ENCODE measurements at regions not wholly inside any gene's neighbourhood (a gene's known extent, or its start where the extent isn't known, plus 50 kb on each side); places are given as distances from the start of the nearest gene placed in this dataset.

- H3K4me3 ChIP-seq (replicated peaks in 1 of 3; ENCODE audit: insufficient read depth in 1 of 3, low read depth in 1 of 3, low read length in 3 of 3), result no peak overlapping the region
- FAIRE-seq (no peak), DNase-seq (ENCODE audit: low read depth, low spot score) (no peak)
- no TSS peak for BruUV-seq (replicated peaks)
- ChIA-PET CTCF (no interaction called here), POLR2A (no interaction called here)
- H2AFZ ChIP-seq (ENCODE audit: low read depth, low read length), result no peak overlapping the region
- H3K79me2 ChIP-seq (ENCODE audit: control insufficient read depth, insufficient read depth, low read length), result no peaks in the 10 kb centered on the region
- intact Hi-C loops (cut with micrococcal nuclease), result no loop called here
- dilution Hi-C loops (cut with MboI; ENCODE audit: extremely low pct_ligation_motif_present, low sequenced_read_pairs), result no loop called here
- no peak overlapping the region for H3K4me2 ChIP-seq (ENCODE audit: insufficient read depth, low read length)
- H3K27ac ChIP-seq (ENCODE audit: insufficient read depth, low read depth, low read length), result no peak overlapping the region
- no peaks in the 10 kb centered on the region for H3K9me3 ChIP-seq (replicated peaks; ENCODE audit: control insufficient read depth, insufficient read depth, low read length)
- no peak overlapping the region for H3K9ac ChIP-seq (replicated peaks; ENCODE audit: extremely low read depth, insufficient read depth, low read length)
- H3K27me3 ChIP-seq (ENCODE audit: control insufficient read depth in 2 of 2, insufficient read depth in 2 of 2, low read length in 2 of 2), result no peaks in the 10 kb centered on the region
- H3K4me1 ChIP-seq (ENCODE audit: control insufficient read depth, extremely low read depth, insufficient read depth, low read length), result no peaks in the 10 kb centered on the region
- H3K36me3 ChIP-seq (ENCODE audit: control insufficient read depth in 2 of 2, extremely low read depth in 1 of 2, insufficient read depth in 2 of 2, low read length in 2 of 2), result no peaks in the 10 kb centered on the region
- no peaks in the 10 kb centered on the region for H4K20me1 ChIP-seq (replicated peaks; ENCODE audit: control insufficient read depth, extremely low read depth, insufficient read depth, low read length)
- TF ChIP-seq JUN (IDR thresholded peaks at IDR 0.05; ENCODE audit: borderline replicate concordance, insufficient read depth, insufficient read length, low read depth) (no peak), FOS (IDR thresholded peaks at IDR 0.05; ENCODE audit: borderline replicate concordance, insufficient read depth, low read length) (no peak), CTCF (IDR thresholded peaks at IDR 0.05; ENCODE audit: extremely low read depth in 1 of 2, insufficient read depth in 1 of 2, low read depth in 1 of 2, low read length in 2 of 2) (no peak), MYC (IDR thresholded peaks at IDR 0.05; ENCODE audit: low read depth, low read length) (no peak), POLR2AphosphoS5 (IDR thresholded peaks at IDR 0.05; ENCODE audit: insufficient read depth, low read depth, low read length) (no peak), EZH2 (IDR thresholded peaks at IDR 0.05; ENCODE audit: borderline replicate concordance, low read depth, low read length, severe bottlenecking) (no peak), MAX (IDR thresholded peaks at IDR 0.05; ENCODE audit: insufficient read depth, insufficient read length) (no peak), POLR2A (IDR thresholded peaks at IDR 0.05; ENCODE audit: low read depth, low read length) (no peak), GATA2 (IDR thresholded peaks at IDR 0.05; ENCODE audit: insufficient read depth, insufficient read length, low read depth, low read length) (no peak)
- no peaks in the 10 kb centered on the region for H3K9me1 ChIP-seq (replicated peaks; ENCODE audit: control insufficient read depth, extremely low read depth, insufficient read depth, low read length)
Observed at GRCh38 chr5:105030153-105030552, 1467.6 kb upstream of the NUDT12 start.

Measured in endothelial cell of umbilical vein (primary cell).